Tibial nerve (tissue), 4 donors: ENCODE measurements at regions not wholly inside any gene's neighbourhood (a gene's known extent, or its start where the extent isn't known, plus 50 kb on each side); places are given as distances from the start of the nearest gene placed in this dataset.
"Not testable (repeated sequence)": the region's sequence is repeated elsewhere in the genome, so short reads cannot be mapped to it uniquely, and the experiment has no call there.

Experiments used
- DNase-seq, 2 donors: peaks; one replicate each; pipeline ENCODE4 v3.0.0-alpha.2; 2019; ENCODE audit warnings: low spot score in 2 of 2
- H3K27ac ChIP-seq, 4 donors: fragments of 200-600 bp; sonication (generic) in 3 of 4; one replicate each; pipeline ENCODE4 v1.5.1; 2017 to 2019; ENCODE audit warnings: mild to moderate bottlenecking in 1 of 4
- H3K27me3 ChIP-seq, 2 donors: fragments of 200-600 bp; sonication (generic) in 1 of 2; one replicate each; pipeline versions ENCODE4 v1.5.1 to v1.6.0; 2017 to 2019
- H3K36me3 ChIP-seq, 3 donors: fragments of 200-600 bp; sonication (generic); one replicate each; pipeline ENCODE4 v1.5.1; 2018 to 2019
- H3K4me1 ChIP-seq, 4 donors: fragments of 200-600 bp; sonication (generic) in 3 of 4; one replicate each; pipeline ENCODE4 v1.5.1; 2017 to 2019
- H3K4me3 ChIP-seq, 4 donors: fragments of 200-600 bp; sonication (generic) in 3 of 4; one replicate each; pipeline ENCODE4 v1.5.1; 2017 to 2019; ENCODE audit warnings: mild to moderate bottlenecking in 1 of 4, moderate library complexity in 1 of 4
- H3K9me3 ChIP-seq, 4 donors: fragments of 200-600 bp; sonication (generic) in 3 of 4; one replicate each; pipeline ENCODE4 v1.5.1; 2017 to 2019
- EP300 ChIP-seq, 2 donors: sonication (generic); formaldehyde crosslinking; IDR thresholded peaks; one replicate each; pipeline ENCODE4 v1.6.1; 2017; ENCODE audit warnings: antibody characterized with exemption in 2 of 2, mild to moderate bottlenecking in 1 of 2
- POLR2A ChIP-seq, 2 donors: fragments of 450-650 bp; IDR thresholded peaks; one replicate each; pipeline ENCODE4 v1.6.1; 2017; ENCODE audit warnings: antibody characterized with exemption in 2 of 2, mild to moderate bottlenecking in 2 of 2, moderate library complexity in 2 of 2
- WGBS, 2 donors: methylation state at CpG; one replicate each; pipeline ENCODE4 v1.1.5; 2018; 5-methylcytosine and 5-hydroxymethylcytosine counted together
- TF ChIP-seq, protein P1 (sequence below), 5 experiments: fragments of 200-600 bp in 3 of 5; fragments of 450-650 bp in 2 of 5; sonication (generic) in 3 of 5; IDR thresholded peaks; one replicate each; pipeline ENCODE4 v1.5.1; 2016 to 2019; ENCODE audit warnings: antibody characterized with exemption in 5 of 5, mild to moderate bottlenecking in 3 of 5, moderate library complexity in 2 of 5

- TF ChIP-seq, protein P1, sequence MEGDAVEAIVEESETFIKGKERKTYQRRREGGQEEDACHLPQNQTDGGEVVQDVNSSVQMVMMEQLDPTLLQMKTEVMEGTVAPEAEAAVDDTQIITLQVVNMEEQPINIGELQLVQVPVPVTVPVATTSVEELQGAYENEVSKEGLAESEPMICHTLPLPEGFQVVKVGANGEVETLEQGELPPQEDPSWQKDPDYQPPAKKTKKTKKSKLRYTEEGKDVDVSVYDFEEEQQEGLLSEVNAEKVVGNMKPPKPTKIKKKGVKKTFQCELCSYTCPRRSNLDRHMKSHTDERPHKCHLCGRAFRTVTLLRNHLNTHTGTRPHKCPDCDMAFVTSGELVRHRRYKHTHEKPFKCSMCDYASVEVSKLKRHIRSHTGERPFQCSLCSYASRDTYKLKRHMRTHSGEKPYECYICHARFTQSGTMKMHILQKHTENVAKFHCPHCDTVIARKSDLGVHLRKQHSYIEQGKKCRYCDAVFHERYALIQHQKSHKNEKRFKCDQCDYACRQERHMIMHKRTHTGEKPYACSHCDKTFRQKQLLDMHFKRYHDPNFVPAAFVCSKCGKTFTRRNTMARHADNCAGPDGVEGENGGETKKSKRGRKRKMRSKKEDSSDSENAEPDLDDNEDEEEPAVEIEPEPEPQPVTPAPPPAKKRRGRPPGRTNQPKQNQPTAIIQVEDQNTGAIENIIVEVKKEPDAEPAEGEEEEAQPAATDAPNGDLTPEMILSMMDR (IDR thresholded peaks at IDR 0.05): no peak
- TF ChIP-seq EP300 (IDR thresholded peaks at IDR 0.05): no peak
- no peak for TF ChIP-seq POLR2A (IDR thresholded peaks at IDR 0.05)
- no peaks in the 10 kb centered on the region for H3K9me3 ChIP-seq
- H3K4me3 ChIP-seq: no peak overlapping the region
- DNase-seq: no peak
- WGBS, 2 donors: 96 to 100% methylated on average over 1 of the region's 1 CpG
- no peak overlapping the region for H3K27ac ChIP-seq
- H3K36me3 ChIP-seq: no peaks in the 10 kb centered on the region
- no peaks in the 10 kb centered on the region for H3K4me1 ChIP-seq
- H3K27me3 ChIP-seq: no peaks in the 10 kb centered on the region
Measured at GRCh38 chr12:59320112-59320511, 275.7 kb upstream of the SLC16A7 start.

DNA sequence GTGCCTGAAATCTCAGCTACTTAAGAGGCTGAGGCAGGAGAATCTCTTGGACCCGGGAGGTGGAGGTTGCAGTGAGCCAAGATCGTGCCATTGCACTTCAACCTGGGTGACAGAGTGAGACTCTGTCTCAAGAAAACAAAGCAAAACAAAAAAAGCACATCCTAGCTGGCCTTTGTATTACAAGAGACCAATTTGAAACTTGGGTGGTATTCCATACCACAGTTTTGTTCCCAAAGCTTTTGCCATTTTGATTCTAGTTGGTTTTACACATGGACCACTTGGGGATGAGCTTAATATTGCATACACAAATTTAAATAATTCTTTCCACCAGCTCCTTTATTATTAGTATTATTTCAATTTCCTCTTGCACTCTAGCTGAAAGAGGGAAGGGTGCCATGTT is 276.9 kb upstream of the SLC16A7 start:
- WGBS, 2 donors: 88 to 93% methylated on average over 2 of the region's 2 CpGs
- no peak for DNase-seq
- TF ChIP-seq POLR2A (IDR thresholded peaks at IDR 0.05) (no peak), EP300 (IDR thresholded peaks at IDR 0.05) (no peak)
- TF ChIP-seq, protein P1 (IDR thresholded peaks at IDR 0.05): no peak
- H3K27me3 ChIP-seq: no peaks in the 10 kb centered on the region
- H3K4me3 ChIP-seq: no peak overlapping the region
- no peaks in the 10 kb centered on the region for H3K4me1 ChIP-seq
- H3K27ac ChIP-seq: no peak overlapping the region
- H3K9me3 ChIP-seq: no peaks in the 10 kb centered on the region
- no peaks in the 10 kb centered on the region for H3K36me3 ChIP-seq

- Histone ChIP-seq H3K4me1 (no peaks in the 10 kb centered on the region), H3K4me3 (no peak overlapping the region), H3K9me3 (no peaks in the 10 kb centered on the region), H3K27ac (no peak overlapping the region), H3K27me3 (no peaks in the 10 kb centered on the region), H3K36me3 (no peaks in the 10 kb centered on the region)
- no peak for DNase-seq
- no peak for TF ChIP-seq EP300 (IDR thresholded peaks at IDR 0.05)
- TF ChIP-seq, protein P1 (IDR thresholded peaks at IDR 0.05): no peak
- no peak for TF ChIP-seq POLR2A (IDR thresholded peaks at IDR 0.05)
- whole genome bisulfite sequencing, 2 donors: 92 to 98% methylated on average over 6 of the region's 6 CpGs
Measured at GRCh38 chr12:59317598-59317997, 278.2 kb upstream of the SLC16A7 start.

GRCh38 chr12:59316938-59317337 is 278.9 kb upstream of the SLC16A7 start:
- H3K4me3 ChIP-seq: no peak overlapping the region
- 80 to 97% methylated on average over 3 of the region's 3 CpGs for WGBS, 2 donors
- DNase-seq: no peak
- H3K4me1 ChIP-seq: no peaks in the 10 kb centered on the region
- TF ChIP-seq, protein P1 (IDR thresholded peaks at IDR 0.05): no peak
- TF ChIP-seq EP300 (IDR thresholded peaks at IDR 0.05) (no peak), POLR2A (IDR thresholded peaks at IDR 0.05) (no peak)
- H3K27me3 ChIP-seq: no peaks in the 10 kb centered on the region
- H3K27ac ChIP-seq: no peak overlapping the region
- no peaks in the 10 kb centered on the region for H3K36me3 ChIP-seq
- H3K9me3 ChIP-seq: peaks cover 0 to under 1% (median 0%) of the 10 kb centered on the region in 4 donors

- H3K4me3 ChIP-seq, H3K4me1 ChIP-seq, H3K27ac ChIP-seq, H3K36me3 ChIP-seq, H3K27me3 ChIP-seq, H3K9me3 ChIP-seq, DNase-seq: not testable (repeated sequence)
- 95 to 98% methylated on average over 13 of the region's 13 CpGs for WGBS, 2 donors
Measured at GRCh38 chr12:59316354-59316753, 279.5 kb upstream of the SLC16A7 start.

DNA sequence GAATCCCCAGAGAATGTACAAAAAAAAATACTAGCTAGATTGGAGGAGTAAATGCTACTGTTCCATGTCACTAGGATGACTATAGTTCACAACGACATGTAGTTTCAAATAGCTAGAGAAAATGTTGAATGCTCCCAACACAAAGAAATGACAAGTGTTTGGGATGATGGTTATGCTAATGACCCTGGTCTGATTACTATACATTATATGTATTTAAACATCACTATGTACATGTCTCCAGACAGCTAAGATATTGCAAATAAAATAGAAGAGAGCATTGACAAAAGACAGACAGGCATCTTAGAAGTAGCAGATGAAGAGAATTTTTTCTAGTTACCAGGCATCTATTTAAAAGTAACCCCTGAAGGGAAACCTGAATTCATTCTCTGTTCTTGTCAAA is 281.6 kb upstream of the SLC16A7 start:
- H3K9me3 ChIP-seq: peaks cover 0 to 19% (median 2%) of the 10 kb centered on the region in 4 donors
- H3K4me1 ChIP-seq: no peaks in the 10 kb centered on the region
- H3K36me3 ChIP-seq: no peaks in the 10 kb centered on the region
- no peak overlapping the region for H3K27ac ChIP-seq
- no peak overlapping the region for H3K4me3 ChIP-seq
- no peaks in the 10 kb centered on the region for H3K27me3 ChIP-seq
- DNase-seq: no peak
- TF ChIP-seq POLR2A (IDR thresholded peaks at IDR 0.05): no peak
- TF ChIP-seq EP300 (IDR thresholded peaks at IDR 0.05): no peak
- TF ChIP-seq, protein P1 (IDR thresholded peaks at IDR 0.05): no peak
- 86% methylated on average over 1 of the region's 1 CpG for WGBS, 2 donors
